ENCODE measurements at regions not wholly inside any gene's neighbourhood (a gene's known extent, or its start where the extent isn't known, plus 50 kb on each side); places are given as distances from the start of the nearest gene placed in this dataset.

GRCh38 chr17:70261170-70261569 is 91.8 kb downstream of the KCNJ2 start:
- TF ChIP-seq CTCF (IDR thresholded peaks at IDR 0.05) (no peak), POLR2A (IDR thresholded peaks at IDR 0.05; ENCODE audit: low read depth) (no peak), EP300 (IDR thresholded peaks at IDR 0.05) (no peak)
